Liver (tissue), 8 donors: ENCODE measurements at regions not wholly inside any gene's neighbourhood (a gene's known extent, or its start where the extent isn't known, plus 50 kb on each side); places are given as distances from the start of the nearest gene placed in this dataset.

Experiments used
- DNase-seq: peaks from one replicate; pipeline ENCODE4 v3.0.0-alpha.2; 2017; ENCODE audit warnings: low spot score
- H3K27ac ChIP-seq, 2 donors: one replicate each; pipeline ENCODE4 v1.7.0; 2013; ENCODE audit warnings: inconsistent platforms in 2 of 2, low read length in 2 of 2, control low read depth in 1 of 2, low read depth in 1 of 2, mild to moderate bottlenecking in 1 of 2
- H3K27me3 ChIP-seq, 4 donors: one replicate each; pipeline versions ENCODE4 v1.6.1 to v1.7.0; 2013; ENCODE audit warnings: low read length in 3 of 4, inconsistent platforms in 1 of 4, mild to moderate bottlenecking in 1 of 4, moderate library complexity in 1 of 4; ENCODE audit not compliant: control insufficient read depth in 4 of 4, insufficient read depth in 4 of 4
- H3K36me3 ChIP-seq, 4 donors: one replicate each; pipeline versions ENCODE4 v1.6.1 to v1.7.0; 2013; ENCODE audit warnings: low read length in 3 of 4, mild to moderate bottlenecking in 3 of 4, low read depth in 1 of 4, moderate library complexity in 1 of 4; ENCODE audit not compliant: control insufficient read depth in 4 of 4, insufficient read depth in 3 of 4
- H3K4me1 ChIP-seq, 4 donors: one replicate each; pipeline versions ENCODE4 v1.6.1 to v1.7.0; 2013; ENCODE audit warnings: low read length in 3 of 4, mild to moderate bottlenecking in 3 of 4, moderate library complexity in 1 of 4; ENCODE audit not compliant: control insufficient read depth in 4 of 4, insufficient read depth in 4 of 4
- H3K4me3 ChIP-seq, 3 donors: one replicate each; pipeline versions ENCODE4 v1.6.1 to v1.7.0; 2013; ENCODE audit warnings: low read length in 3 of 3, control low read depth in 1 of 3, low read depth in 1 of 3, mild to moderate bottlenecking in 1 of 3
- H3K9ac ChIP-seq, 2 donors: one replicate each; pipeline ENCODE4 v1.7.0; 2013; ENCODE audit warnings: low read length in 2 of 2, mild to moderate bottlenecking in 2 of 2, moderate library complexity in 2 of 2, control low read depth in 1 of 2, low read depth in 1 of 2
- H3K9me3 ChIP-seq, 4 donors: one replicate each; pipeline versions ENCODE4 v1.6.1 to v1.7.0; 2013; ENCODE audit warnings: low read length in 3 of 4; ENCODE audit not compliant: control insufficient read depth in 4 of 4
- ATF3 ChIP-seq: IDR thresholded peaks from 2 replicates; pipeline ENCODE4 v1.6.1; 2016; ENCODE audit warnings: antibody characterized with exemption
- CTCF ChIP-seq: fragments of 150-350 bp; IDR thresholded peaks from 2 replicates; pipeline ENCODE4 v1.5.1; 2017; ENCODE audit warnings: improper control_type of control experiment, low read depth, low read length; ENCODE audit not compliant: missing input control
- EGR1 ChIP-seq, 2 donors: IDR thresholded peaks; 2 replicates each; pipeline ENCODE4 v1.6.1; 2016 to 2018; ENCODE audit warnings: antibody characterized with exemption in 2 of 2, low read depth in 2 of 2
- FOXA1 ChIP-seq: IDR thresholded peaks from 2 replicates; pipeline ENCODE4 v1.6.1; 2016; ENCODE audit warnings: antibody characterized with exemption
- FOXA2 ChIP-seq: IDR thresholded peaks from 2 replicates; pipeline ENCODE4 v1.6.1; 2016; ENCODE audit warnings: antibody characterized with exemption
- GABPA ChIP-seq, 2 donors: IDR thresholded peaks in 1 of 2; conservative IDR thresholded peaks in 1 of 2; 2 replicates each; pipeline ENCODE4 v1.6.1; 2016; ENCODE audit warnings: antibody characterized with exemption in 2 of 2, mild to moderate bottlenecking in 1 of 2, moderate library complexity in 1 of 2
- HNF4A ChIP-seq, 2 donors: conservative IDR thresholded peaks; 2 replicates each; pipeline ENCODE4 v1.6.1; 2016; ENCODE audit warnings: antibody characterized with exemption in 2 of 2, mild to moderate bottlenecking in 2 of 2
- HNF4G ChIP-seq: IDR thresholded peaks from 2 replicates; pipeline ENCODE4 v1.6.1; 2016; ENCODE audit warnings: antibody characterized with exemption
- JUND ChIP-seq, 2 donors: IDR thresholded peaks; 2 replicates each; pipeline ENCODE4 v1.6.1; 2016; ENCODE audit warnings: antibody characterized with exemption in 2 of 2
- MAX ChIP-seq: IDR thresholded peaks from 2 replicates; pipeline ENCODE4 v1.6.1; 2016; ENCODE audit warnings: antibody characterized with exemption
- NR2F2 ChIP-seq: IDR thresholded peaks from 2 replicates; pipeline ENCODE4 v1.6.1; 2016; ENCODE audit warnings: antibody characterized with exemption
- RAD21 ChIP-seq, 2 donors: IDR thresholded peaks; 2 replicates each; pipeline ENCODE4 v1.6.1; 2016; ENCODE audit warnings: antibody characterized with exemption in 2 of 2, mild to moderate bottlenecking in 2 of 2
- REST ChIP-seq: IDR thresholded peaks from 2 replicates; pipeline ENCODE4 v1.6.1; 2016; ENCODE audit warnings: antibody characterized with exemption, mild to moderate bottlenecking
- RXRA ChIP-seq, 2 donors: IDR thresholded peaks; 2 replicates each; pipeline ENCODE4 v1.6.1; 2017 to 2018; ENCODE audit warnings: antibody characterized with exemption in 2 of 2, mild to moderate bottlenecking in 1 of 2
- SP1 ChIP-seq: IDR thresholded peaks from 2 replicates; pipeline ENCODE4 v1.6.1; 2018; ENCODE audit warnings: antibody characterized with exemption, mild to moderate bottlenecking
- YY1 ChIP-seq: IDR thresholded peaks from 2 replicates; pipeline ENCODE4 v1.6.1; 2016; ENCODE audit warnings: antibody characterized with exemption, mild to moderate bottlenecking
- WGBS: extraction: QIAGEN DNeasy Blood & Tissue Kit; methylation state at CpG from one replicate; pipeline ENCODE4 v1.1.7; 2013; 5-methylcytosine and 5-hydroxymethylcytosine counted together
- TF ChIP-seq, protein P1 (sequence below): IDR thresholded peaks from 2 replicates; pipeline ENCODE4 v1.6.1; 2016; ENCODE audit warnings: antibody characterized with exemption
- donor health status: healthy.
- donor health status: healthy.
- donor health status: healthy.
- donor health status: healthy.
- donor health status: healthy.

DNA sequence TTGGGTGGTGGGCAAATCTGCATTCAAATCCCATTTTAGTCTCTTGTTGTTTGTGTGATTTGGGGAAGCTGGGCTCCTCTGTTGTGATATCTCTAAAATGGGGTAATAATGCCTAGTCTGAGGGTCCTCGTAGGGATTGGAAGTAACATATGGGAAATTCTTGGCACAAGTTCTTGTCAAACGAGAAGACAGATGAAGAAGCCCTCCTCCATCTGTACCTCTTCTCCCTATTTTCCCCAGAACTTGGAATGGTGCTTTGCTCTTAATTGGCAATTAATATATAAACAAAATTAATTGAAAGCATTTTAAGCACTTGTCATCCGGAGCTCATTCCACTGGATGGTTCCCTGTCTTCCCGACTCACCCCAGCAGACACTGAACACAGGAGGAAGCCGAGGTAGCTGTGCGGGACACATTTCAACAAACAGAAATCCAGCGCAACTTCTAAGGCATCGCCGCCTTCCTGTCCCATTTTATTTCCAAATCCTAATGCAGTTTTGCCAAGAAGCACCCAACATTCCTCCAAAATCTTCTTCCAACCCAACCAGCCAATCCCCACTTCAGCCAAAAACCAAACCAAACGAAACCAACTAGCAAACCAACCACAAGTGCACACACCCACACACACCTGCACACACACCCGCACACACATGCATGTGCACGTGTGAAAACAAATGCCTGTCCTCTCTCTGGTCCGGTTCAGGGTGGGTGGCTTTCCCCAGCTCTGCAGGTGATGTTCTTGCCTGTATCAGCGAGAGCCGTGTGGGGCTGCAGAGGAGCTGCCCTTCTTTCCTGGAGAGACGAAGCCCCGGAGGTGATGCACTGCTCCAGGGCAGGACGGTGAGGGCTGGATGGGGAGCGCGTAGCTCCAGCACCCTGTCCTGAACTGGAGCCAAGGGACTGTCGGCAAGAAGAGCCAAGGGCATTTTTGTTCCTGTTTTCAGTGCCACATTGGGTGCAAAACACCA, 100.8 kb upstream of the B3GAT1 start:
- TF ChIP-seq HNF4G (no peak), FOXA2 (no peak), JUND (IDR thresholded peaks at IDR 0.05) (no peak), RAD21 (IDR thresholded peaks at IDR 0.05) (no peak), REST (no peak), MAX (no peak), FOXA1 (no peak), RXRA (IDR thresholded peaks at IDR 0.05) (no peak), ATF3 (no peak), SP1 (no peak), NR2F2 (no peak), EGR1 (IDR thresholded peaks at IDR 0.05; ENCODE audit: low read depth in 2 of 2) (no peak)
- TF ChIP-seq, protein P1, sequence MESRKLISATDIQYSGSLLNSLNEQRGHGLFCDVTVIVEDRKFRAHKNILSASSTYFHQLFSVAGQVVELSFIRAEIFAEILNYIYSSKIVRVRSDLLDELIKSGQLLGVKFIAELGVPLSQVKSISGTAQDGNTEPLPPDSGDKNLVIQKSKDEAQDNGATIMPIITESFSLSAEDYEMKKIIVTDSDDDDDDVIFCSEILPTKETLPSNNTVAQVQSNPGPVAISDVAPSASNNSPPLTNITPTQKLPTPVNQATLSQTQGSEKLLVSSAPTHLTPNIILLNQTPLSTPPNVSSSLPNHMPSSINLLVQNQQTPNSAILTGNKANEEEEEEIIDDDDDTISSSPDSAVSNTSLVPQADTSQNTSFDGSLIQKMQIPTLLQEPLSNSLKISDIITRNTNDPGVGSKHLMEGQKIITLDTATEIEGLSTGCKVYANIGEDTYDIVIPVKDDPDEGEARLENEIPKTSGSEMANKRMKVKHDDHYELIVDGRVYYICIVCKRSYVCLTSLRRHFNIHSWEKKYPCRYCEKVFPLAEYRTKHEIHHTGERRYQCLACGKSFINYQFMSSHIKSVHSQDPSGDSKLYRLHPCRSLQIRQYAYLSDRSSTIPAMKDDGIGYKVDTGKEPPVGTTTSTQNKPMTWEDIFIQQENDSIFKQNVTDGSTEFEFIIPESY: no peak
- Histone ChIP-seq H3K27me3 (no peaks in the 10 kb centered on the region), H3K9ac (no peak overlapping the region), H3K4me1 (no peaks in the 10 kb centered on the region), H3K9me3 (no peaks in the 10 kb centered on the region), H3K36me3 (no peaks in the 10 kb centered on the region), H3K27ac (no peak overlapping the region), H3K4me3 (no peak overlapping the region)
- no peak for DNase-seq
- WGBS: 89% methylated on average over 21 of the region's 21 CpGs

GRCh38 chr11:134512061-134512460, 100.0 kb upstream of the B3GAT1 start:
- Histone ChIP-seq H3K36me3 (no peaks in the 10 kb centered on the region), H3K4me1 (no peaks in the 10 kb centered on the region), H3K4me3 (no peak overlapping the region), H3K9ac (no peak overlapping the region), H3K9me3 (no peaks in the 10 kb centered on the region), H3K27me3 (no peaks in the 10 kb centered on the region), H3K27ac (no peak overlapping the region)
- 85% methylated on average over 7 of the region's 7 CpGs for WGBS
- DNase-seq: no peak
- TF ChIP-seq EGR1 (IDR thresholded peaks at IDR 0.05; ENCODE audit: low read depth in 2 of 2): no peak
- no peak for TF ChIP-seq SP1
- no peak for TF ChIP-seq HNF4A (conservative IDR thresholded peaks at IDR 0.05)
- no peak for TF ChIP-seq YY1
- TF ChIP-seq NR2F2: no peak
- no peak for TF ChIP-seq FOXA2
- no peak for TF ChIP-seq RAD21 (IDR thresholded peaks at IDR 0.05)
- TF ChIP-seq FOXA1: no peak
- TF ChIP-seq CTCF: no peak
- no peak for TF ChIP-seq GABPA (IDR thresholded peaks at IDR 0.05 in 1 of 2, conservative IDR thresholded peaks at IDR 0.05 in 1 of 2)
- no peak for TF ChIP-seq HNF4G
- no peak for TF ChIP-seq REST
- TF ChIP-seq, protein P1: no peak
